ENCODE measurements at regions not wholly inside any gene's neighbourhood (a gene's known extent, or its start where the extent isn't known, plus 50 kb on each side); places are given as distances from the start of the nearest gene placed in this dataset.

DNA sequence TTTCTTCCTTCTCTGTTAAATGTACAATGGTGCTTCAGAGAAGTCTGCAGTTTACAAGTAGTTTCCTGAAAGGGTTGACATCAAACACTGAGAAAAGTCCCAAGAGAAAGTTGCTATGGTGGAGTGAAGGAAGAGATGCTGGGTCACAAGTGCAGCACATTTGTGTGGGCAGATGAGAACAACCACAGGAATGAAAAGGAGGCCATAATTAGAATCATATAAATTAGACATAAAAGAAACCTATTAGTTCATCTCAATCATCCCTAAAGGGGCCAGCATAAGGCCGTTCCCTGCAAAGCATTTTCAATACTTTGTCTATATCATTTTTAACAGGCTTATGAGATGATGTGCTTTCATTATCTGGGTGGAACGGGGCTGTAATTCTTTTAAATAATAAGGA is 359.2 kb downstream of the IRS2 start:
- Mint-ChIP-seq H3K4me3 (ENCODE audit: unreplicated experiment) (no peak overlapping the region), H3K27ac (ENCODE audit: unreplicated experiment) (no peak overlapping the region), H3K27me3 (ENCODE audit: low read depth) (no peaks in the 10 kb centered on the region), H3K36me3 (ENCODE audit: low read depth) (no peaks in the 10 kb centered on the region), H3K9me3 (ENCODE audit: low read depth) (peaks cover 11% of the 10 kb centered on the region), H3K4me1 (ENCODE audit: low read depth) (peaks cover 10% of the 10 kb centered on the region)
- TF ChIP-seq, protein P1, sequence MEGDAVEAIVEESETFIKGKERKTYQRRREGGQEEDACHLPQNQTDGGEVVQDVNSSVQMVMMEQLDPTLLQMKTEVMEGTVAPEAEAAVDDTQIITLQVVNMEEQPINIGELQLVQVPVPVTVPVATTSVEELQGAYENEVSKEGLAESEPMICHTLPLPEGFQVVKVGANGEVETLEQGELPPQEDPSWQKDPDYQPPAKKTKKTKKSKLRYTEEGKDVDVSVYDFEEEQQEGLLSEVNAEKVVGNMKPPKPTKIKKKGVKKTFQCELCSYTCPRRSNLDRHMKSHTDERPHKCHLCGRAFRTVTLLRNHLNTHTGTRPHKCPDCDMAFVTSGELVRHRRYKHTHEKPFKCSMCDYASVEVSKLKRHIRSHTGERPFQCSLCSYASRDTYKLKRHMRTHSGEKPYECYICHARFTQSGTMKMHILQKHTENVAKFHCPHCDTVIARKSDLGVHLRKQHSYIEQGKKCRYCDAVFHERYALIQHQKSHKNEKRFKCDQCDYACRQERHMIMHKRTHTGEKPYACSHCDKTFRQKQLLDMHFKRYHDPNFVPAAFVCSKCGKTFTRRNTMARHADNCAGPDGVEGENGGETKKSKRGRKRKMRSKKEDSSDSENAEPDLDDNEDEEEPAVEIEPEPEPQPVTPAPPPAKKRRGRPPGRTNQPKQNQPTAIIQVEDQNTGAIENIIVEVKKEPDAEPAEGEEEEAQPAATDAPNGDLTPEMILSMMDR (IDR thresholded peaks at IDR 0.05): no peak
- no peak for DNase-seq (ENCODE audit: low spot score)

DNA sequence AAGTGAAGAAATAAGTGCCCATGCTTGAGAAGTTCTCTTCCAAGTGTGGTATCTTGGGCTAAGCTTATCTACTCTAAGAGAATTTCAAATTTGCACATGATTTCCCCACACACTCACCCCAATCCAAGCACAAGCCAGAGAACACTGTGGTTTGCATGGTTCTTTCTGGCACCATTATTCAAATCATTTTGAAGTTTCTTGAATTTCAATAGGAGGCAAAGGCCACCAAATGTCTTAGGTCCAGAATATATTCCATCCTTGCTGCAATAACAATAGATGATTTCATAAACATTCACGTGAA is 359.7 kb downstream of the IRS2 start:
- H3K27me3 Mint-ChIP-seq (ENCODE audit: low read depth): no peaks in the 10 kb centered on the region
- TF ChIP-seq, protein P1 (IDR thresholded peaks at IDR 0.05): no peak
- peaks cover 10% of the 10 kb centered on the region for H3K4me1 Mint-ChIP-seq (ENCODE audit: low read depth)
- peaks cover 11% of the 10 kb centered on the region for H3K9me3 Mint-ChIP-seq (ENCODE audit: low read depth)
- no peak overlapping the region for H3K27ac Mint-ChIP-seq (ENCODE audit: unreplicated experiment)
- H3K4me3 Mint-ChIP-seq (ENCODE audit: unreplicated experiment): no peak overlapping the region
- DNase-seq (ENCODE audit: low spot score): no peak
- H3K36me3 Mint-ChIP-seq (ENCODE audit: low read depth): no peaks in the 10 kb centered on the region

DNA sequence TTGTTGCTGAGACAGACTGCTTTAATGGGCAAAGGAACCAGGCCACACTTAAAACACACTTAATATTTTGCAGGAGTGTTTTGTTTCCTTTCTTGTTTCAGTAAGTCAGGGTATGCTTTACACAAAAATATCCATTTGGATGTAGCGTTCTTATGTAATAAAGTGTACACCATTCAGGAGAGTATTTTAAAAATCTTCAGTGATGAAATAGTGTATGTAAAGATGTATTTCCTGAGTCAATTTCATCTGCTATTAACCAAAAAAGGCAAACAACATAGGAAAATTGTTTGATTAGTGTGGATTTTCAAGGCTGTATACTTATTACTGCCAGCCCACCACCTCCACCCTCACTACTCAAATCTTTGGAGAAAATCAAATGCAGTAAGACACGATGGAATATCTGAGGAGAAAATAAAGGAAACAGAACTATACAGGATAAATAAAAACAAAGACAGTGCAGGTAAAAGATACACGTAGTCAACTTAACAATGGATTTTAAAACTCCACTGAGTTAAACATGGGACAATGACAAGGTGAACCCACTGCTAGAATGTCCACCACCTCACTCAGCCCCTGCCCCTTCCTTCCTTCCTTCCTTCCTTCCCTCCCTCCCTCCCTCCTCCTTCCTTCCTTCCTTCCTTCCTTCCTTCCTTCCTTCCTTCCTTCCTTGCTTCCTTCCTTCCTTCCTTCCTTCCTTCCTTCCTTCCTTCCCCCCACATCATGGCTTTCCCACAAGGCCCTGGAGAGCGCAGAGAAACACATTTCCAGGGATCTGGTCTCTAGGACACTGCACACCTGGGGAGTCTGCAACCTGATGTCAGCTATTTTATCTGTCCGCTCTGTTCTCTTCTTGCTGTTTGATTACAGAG is 360.3 kb downstream of the IRS2 start:
- Mint-ChIP-seq H3K27me3 (ENCODE audit: low read depth) (no peaks in the 10 kb centered on the region), H3K4me3 (ENCODE audit: unreplicated experiment) (no peak overlapping the region), H3K36me3 (ENCODE audit: low read depth) (no peaks in the 10 kb centered on the region), H3K27ac (ENCODE audit: unreplicated experiment) (no peak overlapping the region), H3K9me3 (ENCODE audit: low read depth) (peaks cover 11% of the 10 kb centered on the region), H3K4me1 (ENCODE audit: low read depth) (peaks cover 10% of the 10 kb centered on the region)
- TF ChIP-seq, protein P1 (IDR thresholded peaks at IDR 0.05): no peak
- DNase-seq (ENCODE audit: low spot score): no peak

DNA sequence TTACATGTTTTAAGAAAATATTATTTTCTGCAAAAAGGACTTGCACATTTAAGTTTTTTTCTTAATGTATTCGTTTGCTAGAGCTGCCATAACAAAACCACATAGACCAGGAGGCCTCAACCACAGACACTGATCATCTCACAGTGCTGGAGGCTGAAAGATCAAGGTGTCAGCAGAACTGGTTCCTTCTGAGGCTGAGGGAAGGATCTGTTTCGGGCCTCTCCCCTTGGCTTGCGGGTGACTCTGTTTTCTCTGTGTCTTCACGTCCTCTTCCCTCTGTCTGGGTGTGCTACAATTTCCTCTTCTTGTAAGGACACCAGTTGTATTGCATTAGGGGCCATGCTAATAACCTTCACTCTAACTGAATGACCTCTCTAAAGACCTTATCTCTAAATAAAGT is 364.2 kb downstream of the IRS2 start:
- H3K9me3 Mint-ChIP-seq (ENCODE audit: low read depth): no peaks in the 10 kb centered on the region
- no peaks in the 10 kb centered on the region for H3K27me3 Mint-ChIP-seq (ENCODE audit: low read depth)
- no peaks in the 10 kb centered on the region for H3K36me3 Mint-ChIP-seq (ENCODE audit: low read depth)
- H3K27ac Mint-ChIP-seq (ENCODE audit: unreplicated experiment): no peak overlapping the region
- TF ChIP-seq, protein P1 (IDR thresholded peaks at IDR 0.05): no peak
- H3K4me3 Mint-ChIP-seq (ENCODE audit: unreplicated experiment): no peak overlapping the region
- H3K4me1 Mint-ChIP-seq (ENCODE audit: low read depth): no peaks in the 10 kb centered on the region
- DNase-seq (ENCODE audit: low spot score): no peak

DNA sequence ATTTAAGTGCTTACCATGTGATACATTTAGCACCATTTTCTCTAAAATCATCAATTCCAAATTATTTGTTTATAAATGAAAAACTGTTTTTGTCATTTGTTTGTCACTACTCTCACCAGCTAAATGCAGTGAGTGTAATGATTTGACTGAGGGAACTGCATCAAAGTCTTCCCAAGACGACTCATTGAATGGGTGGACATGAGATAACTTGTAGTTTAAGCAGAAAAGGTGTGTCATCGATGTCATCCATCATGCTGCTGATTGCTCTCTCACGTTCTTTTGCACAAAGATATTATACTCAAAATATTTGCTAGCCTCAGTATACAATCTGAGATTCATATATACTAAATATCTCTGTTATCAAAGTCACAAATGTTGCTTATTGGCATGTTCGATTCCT is 366.5 kb downstream of the IRS2 start:
- Mint-ChIP-seq H3K9me3 (ENCODE audit: low read depth) (no peaks in the 10 kb centered on the region), H3K36me3 (ENCODE audit: low read depth) (peaks cover 2% of the 10 kb centered on the region), H3K4me3 (ENCODE audit: unreplicated experiment) (no peak overlapping the region), H3K27ac (ENCODE audit: unreplicated experiment) (no peak overlapping the region), H3K4me1 (ENCODE audit: low read depth) (no peaks in the 10 kb centered on the region), H3K27me3 (ENCODE audit: low read depth) (no peaks in the 10 kb centered on the region)
- no peak for DNase-seq (ENCODE audit: low spot score)
- TF ChIP-seq, protein P1 (IDR thresholded peaks at IDR 0.05): no peak
